HEK293 (cell line): ENCODE measurements at regions not wholly inside any gene's neighbourhood (a gene's known extent, or its start where the extent isn't known, plus 50 kb on each side); places are given as distances from the start of the nearest gene placed in this dataset.

Experiments
- ATF2 ChIP-seq: fragments of 450-650 bp; formaldehyde crosslinking; IDR thresholded peaks from 2 replicates; pipeline ENCODE4 v1.5.1; 2016; ENCODE audit warnings: missing biosample characterization, missing genetic modification characterization, low read depth
- BCL11B ChIP-seq: fragments of 450-650 bp; formaldehyde crosslinking; IDR thresholded peaks from 2 replicates; pipeline ENCODE4 v1.5.1; 2016; ENCODE audit warnings: low read depth, missing biosample characterization, missing genetic modification characterization
- GLI2 ChIP-seq: fragments of 450-650 bp; formaldehyde crosslinking; IDR thresholded peaks from 2 replicates; pipeline ENCODE4; 2017; ENCODE audit warnings: missing biosample characterization, missing genetic modification characterization, low read depth, borderline replicate concordance
- PATZ1 ChIP-seq: fragments of 450-650 bp; formaldehyde crosslinking; IDR thresholded peaks from 2 replicates; pipeline ENCODE4 v1.5.1; 2016; ENCODE audit warnings: missing biosample characterization, missing genetic modification characterization
- PBX3 ChIP-seq: sonication (generic); formaldehyde crosslinking; IDR thresholded peaks from 2 replicates; pipeline ENCODE4 v1.8.1; 2022; ENCODE audit warnings: mild to moderate bottlenecking, moderate library complexity, missing genetic modification reagents
- PRDM1 ChIP-seq: fragments of 450-650 bp; formaldehyde crosslinking; IDR thresholded peaks from 2 replicates; pipeline ENCODE4; 2016; ENCODE audit warnings: missing biosample characterization, missing genetic modification characterization
- ZFP41 ChIP-seq: fragments of 450-650 bp; formaldehyde crosslinking; IDR thresholded peaks from 2 replicates; pipeline ENCODE4 v1.5.1; 2016; ENCODE audit warnings: missing biosample characterization, missing genetic modification characterization, borderline replicate concordance
- ZNF132 ChIP-seq: fragments of 450-650 bp; formaldehyde crosslinking; IDR thresholded peaks from 2 replicates; pipeline ENCODE4 v1.5.1; 2017; ENCODE audit warnings: missing biosample characterization, missing genetic modification characterization, borderline replicate concordance
- ZNF138 ChIP-seq: fragments of 450-650 bp; formaldehyde crosslinking; IDR thresholded peaks from 2 replicates; pipeline ENCODE4 v1.5.1; 2016; ENCODE audit warnings: missing biosample characterization, missing genetic modification characterization, borderline replicate concordance
- ZNF571 ChIP-seq: fragments of 450-650 bp; formaldehyde crosslinking; IDR thresholded peaks from 2 replicates; pipeline ENCODE4 v1.5.0; 2017; ENCODE audit warnings: missing biosample characterization, missing genetic modification characterization
- ZNF777 ChIP-seq: fragments of 450-650 bp; formaldehyde crosslinking; IDR thresholded peaks from 2 replicates; pipeline ENCODE4 v1.5.1; 2017; ENCODE audit warnings: missing biosample characterization, missing genetic modification characterization, borderline replicate concordance
- TF ChIP-seq, protein P1 (sequence below): fragments of 450-650 bp; formaldehyde crosslinking; IDR thresholded peaks from 2 replicates; pipeline ENCODE4 v1.5.1; 2016; ENCODE audit warnings: missing biosample characterization, missing genetic modification characterization

GRCh38 chr10:130510755-130511154 lies 374.6 kb downstream of the GLRX3 start:
- TF ChIP-seq, protein P1, sequence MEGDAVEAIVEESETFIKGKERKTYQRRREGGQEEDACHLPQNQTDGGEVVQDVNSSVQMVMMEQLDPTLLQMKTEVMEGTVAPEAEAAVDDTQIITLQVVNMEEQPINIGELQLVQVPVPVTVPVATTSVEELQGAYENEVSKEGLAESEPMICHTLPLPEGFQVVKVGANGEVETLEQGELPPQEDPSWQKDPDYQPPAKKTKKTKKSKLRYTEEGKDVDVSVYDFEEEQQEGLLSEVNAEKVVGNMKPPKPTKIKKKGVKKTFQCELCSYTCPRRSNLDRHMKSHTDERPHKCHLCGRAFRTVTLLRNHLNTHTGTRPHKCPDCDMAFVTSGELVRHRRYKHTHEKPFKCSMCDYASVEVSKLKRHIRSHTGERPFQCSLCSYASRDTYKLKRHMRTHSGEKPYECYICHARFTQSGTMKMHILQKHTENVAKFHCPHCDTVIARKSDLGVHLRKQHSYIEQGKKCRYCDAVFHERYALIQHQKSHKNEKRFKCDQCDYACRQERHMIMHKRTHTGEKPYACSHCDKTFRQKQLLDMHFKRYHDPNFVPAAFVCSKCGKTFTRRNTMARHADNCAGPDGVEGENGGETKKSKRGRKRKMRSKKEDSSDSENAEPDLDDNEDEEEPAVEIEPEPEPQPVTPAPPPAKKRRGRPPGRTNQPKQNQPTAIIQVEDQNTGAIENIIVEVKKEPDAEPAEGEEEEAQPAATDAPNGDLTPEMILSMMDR (tag by site-specific recombination) = no peak
- TF ChIP-seq PRDM1 (tag by site-specific recombination) (no peak), ZNF777 (tag by site-specific recombination) (no peak), ZNF138 (tag by site-specific recombination) (no peak), ZFP41 (tag by site-specific recombination) (no peak), PBX3 (no peak), GLI2 (tag by site-specific recombination) (no peak), PATZ1 (tag by site-specific recombination) (no peak), ATF2 (tag by site-specific recombination) (no peak), BCL11B (no peak), ZNF132 (tag by site-specific recombination) (no peak), ZNF571 (tag by site-specific recombination) (no peak)
